H9 (cell line): ENCODE measurements at regions not wholly inside any gene's neighbourhood (a gene's known extent, or its start where the extent isn't known, plus 50 kb on each side); places are given as distances from the start of the nearest gene placed in this dataset.

Experiments
- DNase-seq: peaks from one replicate; pipeline ENCODE4 v3.0.0-alpha.2; 2017
- H2AFZ ChIP-seq: one replicate; pipeline ENCODE4 v1.6.1; 2013; ENCODE audit warnings: mild to moderate bottlenecking, low read length, control low read depth, moderate library complexity
- H2AK5ac ChIP-seq: 2 replicates; pipeline ENCODE4 v1.6.1; 2013; ENCODE audit warnings: low read length, control low read depth, mixed read lengths; ENCODE audit not compliant: insufficient read length
- H2BK120ac ChIP-seq: one replicate; pipeline ENCODE4 v1.6.1; 2013; ENCODE audit warnings: low read depth, mild to moderate bottlenecking, low read length, control low read depth, inconsistent platforms; ENCODE audit not compliant: poor library complexity, severe bottlenecking
- H2BK12ac ChIP-seq: 2 replicates; pipeline ENCODE4 v1.6.1; 2013; ENCODE audit warnings: low read length, control low read depth, mixed read lengths, low read depth; ENCODE audit not compliant: insufficient read length
- H2BK15ac ChIP-seq: 2 replicates; pipeline ENCODE4 v1.6.1; 2013; ENCODE audit warnings: low read depth, low read length, control low read depth
- H2BK20ac ChIP-seq: one replicate; pipeline ENCODE4 v1.6.1; 2013; ENCODE audit warnings: low read depth, mild to moderate bottlenecking, low read length, control low read depth, inconsistent platforms; ENCODE audit not compliant: poor library complexity, severe bottlenecking
- H2BK5ac ChIP-seq: 2 replicates; pipeline ENCODE4 v1.6.1; 2013; ENCODE audit warnings: low read length, control low read depth, mixed read lengths; ENCODE audit not compliant: insufficient read length
- H3K14ac ChIP-seq: 2 replicates; pipeline ENCODE4 v1.6.1; 2013; ENCODE audit warnings: low read length, control low read depth; ENCODE audit not compliant: insufficient read depth
- H3K18ac ChIP-seq: 2 replicates; pipeline ENCODE4 v1.6.1; 2013; ENCODE audit warnings: low read depth, mild to moderate bottlenecking, mixed read lengths, low read length, control low read depth; ENCODE audit not compliant: insufficient read length
- H3K23ac ChIP-seq: 2 replicates; pipeline ENCODE4 v1.6.1; 2013; ENCODE audit warnings: low read length, control low read depth, mixed read lengths, low read depth; ENCODE audit not compliant: insufficient read length
- H3K23me2 ChIP-seq: 2 replicates; pipeline ENCODE4 v1.6.1; 2013; ENCODE audit warnings: low read depth, mild to moderate bottlenecking, mixed read lengths, low read length, control low read depth; ENCODE audit not compliant: insufficient read length, poor library complexity, severe bottlenecking
- H3K27ac ChIP-seq: 2 replicates; pipeline ENCODE4 v1.5.1; 2013; ENCODE audit warnings: low read length, control low read depth, mixed read lengths, low read depth; ENCODE audit not compliant: insufficient read length
- H3K27me3 ChIP-seq: 2 replicates; pipeline ENCODE4 v1.6.1; 2013; ENCODE audit warnings: low read length, control low read depth, inconsistent platforms; ENCODE audit not compliant: insufficient read depth
- H3K4ac ChIP-seq: 2 replicates; pipeline ENCODE4 v1.6.1; 2013; ENCODE audit warnings: low read depth, mild to moderate bottlenecking, control low read depth, inconsistent platforms, low read length, moderate library complexity
- H3K4me1 ChIP-seq: 2 replicates; pipeline ENCODE4 v1.6.1; 2013; ENCODE audit warnings: low read length, control low read depth, inconsistent platforms; ENCODE audit not compliant: insufficient read depth
- H3K4me2 ChIP-seq: 2 replicates; pipeline ENCODE4 v1.6.1; 2013; ENCODE audit warnings: low read length, control low read depth, mixed read lengths; ENCODE audit not compliant: insufficient read length, insufficient read depth
- H3K56ac ChIP-seq: 2 replicates; pipeline ENCODE4 v1.6.1; 2013; ENCODE audit warnings: low read depth, mild to moderate bottlenecking, mixed read lengths, low read length, control low read depth; ENCODE audit not compliant: insufficient read length
- H3K79me1 ChIP-seq: 2 replicates; pipeline ENCODE4 v1.6.1; 2013; ENCODE audit warnings: low read depth, mild to moderate bottlenecking, moderate library complexity, low read length, control low read depth, inconsistent platforms; ENCODE audit not compliant: insufficient read depth, poor library complexity, severe bottlenecking
- H3K79me2 ChIP-seq: 2 replicates; pipeline ENCODE4 v1.6.1; 2013; ENCODE audit warnings: low read length, control low read depth, inconsistent platforms; ENCODE audit not compliant: insufficient read depth
- H3K9ac ChIP-seq: 2 replicates; pipeline ENCODE4 v1.6.1; 2013; ENCODE audit warnings: low read length, control low read depth, mixed read lengths; ENCODE audit not compliant: insufficient read length; ENCODE audit errors: extremely low read depth
- H3K9me3 ChIP-seq: one replicate; pipeline ENCODE4 v1.6.1; 2013; ENCODE audit warnings: low read depth, low read length, inconsistent platforms; ENCODE audit not compliant: control insufficient read depth
- H3T11ph ChIP-seq: one replicate; pipeline ENCODE4 v1.6.1; 2013; ENCODE audit warnings: mild to moderate bottlenecking, low read length, control low read depth, inconsistent platforms
- H4K20me1 ChIP-seq: one replicate; pipeline ENCODE4 v1.6.1; 2013; ENCODE audit not compliant: control insufficient read depth, insufficient read length, insufficient read depth
- H4K5ac ChIP-seq: 2 replicates; pipeline ENCODE4 v1.6.1; 2013; ENCODE audit warnings: low read depth, mild to moderate bottlenecking, mixed read lengths, low read length, control low read depth; ENCODE audit not compliant: insufficient read length
- H4K8ac ChIP-seq: replicated peaks from 2 replicates; pipeline ENCODE4 v1.6.1; 2013; ENCODE audit warnings: low read length, control low read depth, mixed read lengths, low read depth; ENCODE audit not compliant: insufficient read length
- H4K91ac ChIP-seq: 2 replicates; pipeline ENCODE4 v1.6.1; 2013; ENCODE audit warnings: low read depth, mild to moderate bottlenecking, moderate library complexity, mixed read lengths, low read length, control low read depth; ENCODE audit not compliant: insufficient read length
- H3K27ac Mint-ChIP-seq, 3 experiments: 2 replicates in 2 of 3; 3 replicates in 1 of 3; pipeline ENCODE4 v1.8.0; 2020 to 2021; ENCODE audit warnings: mixed read lengths in 3 of 3, mild to moderate bottlenecking in 1 of 3, moderate library complexity in 1 of 3
- H3K27me3 Mint-ChIP-seq: 2 replicates; pipeline ENCODE4 v1.8.0; 2021; ENCODE audit warnings: low read depth, mild to moderate bottlenecking, moderate library complexity, mixed read lengths
- H3K36me3 Mint-ChIP-seq, 3 experiments: 2 replicates in 2 of 3; 3 replicates in 1 of 3; pipeline ENCODE4 v1.8.0; 2020 to 2021; ENCODE audit warnings: low read depth in 3 of 3, mixed read lengths in 3 of 3; ENCODE audit not compliant: insufficient read depth in 1 of 3
- H3K4me1 Mint-ChIP-seq, 2 experiments: 2 replicates each; pipeline ENCODE4 v1.8.0; 2020; ENCODE audit warnings: mixed read lengths in 2 of 2
- H3K4me3 Mint-ChIP-seq, 2 experiments: 2 replicates in 1 of 2; 3 replicates in 1 of 2; pipeline ENCODE4 v1.8.0; 2020 to 2021; ENCODE audit warnings: mild to moderate bottlenecking in 2 of 2, mixed read lengths in 2 of 2, moderate library complexity in 1 of 2
- H3K9me3 Mint-ChIP-seq, 2 experiments: 2 replicates in 1 of 2; 3 replicates in 1 of 2; pipeline ENCODE4 v1.8.0; 2020; ENCODE audit warnings: mild to moderate bottlenecking in 2 of 2, mixed read lengths in 2 of 2, moderate library complexity in 1 of 2
- TF ChIP-seq, protein P1 (sequence below): fragments of 200-600 bp; sonication (generic); conservative IDR thresholded peaks from 3 replicates; pipeline ENCODE4 v1.8.0; 2021; ENCODE audit warnings: antibody characterized with exemption, mild to moderate bottlenecking

GRCh38 chr14:35959835-35960234 is 133.7 kb downstream of the BRMS1L start:
- Histone ChIP-seq H3K4me2 (no peak overlapping the region), H3K9ac (no peak overlapping the region), H4K5ac (no peak overlapping the region), H2BK15ac (no peak overlapping the region), H3K4ac (no peak overlapping the region), H3K18ac (no peak overlapping the region), H2BK120ac (no peak overlapping the region), H4K8ac (no peak overlapping the region), H3K23ac (no peak overlapping the region), H2BK5ac (no peak overlapping the region), H3K14ac (no peak overlapping the region), H2BK20ac (no peak overlapping the region), H3K79me2 (no peaks in the 10 kb centered on the region), H2AK5ac (no peak overlapping the region), H3K27ac (no peak overlapping the region), H4K20me1 (no peaks in the 10 kb centered on the region), H3K23me2 (no peaks in the 10 kb centered on the region), H4K91ac (no peak overlapping the region), H3K9me3 (no peaks in the 10 kb centered on the region), H2AFZ (no peak overlapping the region), H3K79me1 (no peaks in the 10 kb centered on the region), H3K56ac (no peak overlapping the region), H3K4me1 (no peaks in the 10 kb centered on the region), H3K27me3 (no peaks in the 10 kb centered on the region), H3T11ph (no peak overlapping the region), H2BK12ac (no peak overlapping the region)
- no peak overlapping the region for H3K4me3 Mint-ChIP-seq
- H3K36me3 Mint-ChIP-seq: no peaks in the 10 kb centered on the region
- no peaks in the 10 kb centered on the region for H3K9me3 Mint-ChIP-seq
- TF ChIP-seq, protein P1, sequence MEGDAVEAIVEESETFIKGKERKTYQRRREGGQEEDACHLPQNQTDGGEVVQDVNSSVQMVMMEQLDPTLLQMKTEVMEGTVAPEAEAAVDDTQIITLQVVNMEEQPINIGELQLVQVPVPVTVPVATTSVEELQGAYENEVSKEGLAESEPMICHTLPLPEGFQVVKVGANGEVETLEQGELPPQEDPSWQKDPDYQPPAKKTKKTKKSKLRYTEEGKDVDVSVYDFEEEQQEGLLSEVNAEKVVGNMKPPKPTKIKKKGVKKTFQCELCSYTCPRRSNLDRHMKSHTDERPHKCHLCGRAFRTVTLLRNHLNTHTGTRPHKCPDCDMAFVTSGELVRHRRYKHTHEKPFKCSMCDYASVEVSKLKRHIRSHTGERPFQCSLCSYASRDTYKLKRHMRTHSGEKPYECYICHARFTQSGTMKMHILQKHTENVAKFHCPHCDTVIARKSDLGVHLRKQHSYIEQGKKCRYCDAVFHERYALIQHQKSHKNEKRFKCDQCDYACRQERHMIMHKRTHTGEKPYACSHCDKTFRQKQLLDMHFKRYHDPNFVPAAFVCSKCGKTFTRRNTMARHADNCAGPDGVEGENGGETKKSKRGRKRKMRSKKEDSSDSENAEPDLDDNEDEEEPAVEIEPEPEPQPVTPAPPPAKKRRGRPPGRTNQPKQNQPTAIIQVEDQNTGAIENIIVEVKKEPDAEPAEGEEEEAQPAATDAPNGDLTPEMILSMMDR: no peak
- no peak overlapping the region for H3K27ac Mint-ChIP-seq
- DNase-seq: no peak
- H3K27me3 Mint-ChIP-seq: no peaks in the 10 kb centered on the region
- peaks cover 9 to 11% of the 10 kb centered on the region in 2 experiments for H3K4me1 Mint-ChIP-seq
